ENCODE measurements at regions not wholly inside any gene's neighbourhood (a gene's known extent, or its start where the extent isn't known, plus 50 kb on each side); places are given as distances from the start of the nearest gene placed in this dataset.

DNA sequence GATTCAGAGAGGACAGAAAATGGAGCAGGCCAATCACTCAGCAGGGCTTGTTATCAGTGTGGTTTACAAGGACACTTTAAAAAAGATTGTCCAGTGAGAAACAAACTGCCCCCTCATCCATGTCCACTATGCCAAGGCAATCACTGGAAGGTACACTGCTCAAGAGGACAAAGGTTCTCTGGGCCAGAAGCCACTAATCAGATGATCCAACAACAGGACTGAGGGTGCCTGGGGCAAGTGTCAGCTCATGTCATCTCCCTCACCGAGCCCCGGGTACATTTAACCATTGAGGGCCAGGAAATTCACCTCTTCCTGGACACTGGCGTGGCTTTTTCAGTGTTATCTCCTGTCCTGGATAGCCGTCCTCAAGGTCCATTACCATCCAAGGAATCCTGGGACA, 513.7 kb upstream of the EPHA6 start:
- TF ChIP-seq, protein P1, sequence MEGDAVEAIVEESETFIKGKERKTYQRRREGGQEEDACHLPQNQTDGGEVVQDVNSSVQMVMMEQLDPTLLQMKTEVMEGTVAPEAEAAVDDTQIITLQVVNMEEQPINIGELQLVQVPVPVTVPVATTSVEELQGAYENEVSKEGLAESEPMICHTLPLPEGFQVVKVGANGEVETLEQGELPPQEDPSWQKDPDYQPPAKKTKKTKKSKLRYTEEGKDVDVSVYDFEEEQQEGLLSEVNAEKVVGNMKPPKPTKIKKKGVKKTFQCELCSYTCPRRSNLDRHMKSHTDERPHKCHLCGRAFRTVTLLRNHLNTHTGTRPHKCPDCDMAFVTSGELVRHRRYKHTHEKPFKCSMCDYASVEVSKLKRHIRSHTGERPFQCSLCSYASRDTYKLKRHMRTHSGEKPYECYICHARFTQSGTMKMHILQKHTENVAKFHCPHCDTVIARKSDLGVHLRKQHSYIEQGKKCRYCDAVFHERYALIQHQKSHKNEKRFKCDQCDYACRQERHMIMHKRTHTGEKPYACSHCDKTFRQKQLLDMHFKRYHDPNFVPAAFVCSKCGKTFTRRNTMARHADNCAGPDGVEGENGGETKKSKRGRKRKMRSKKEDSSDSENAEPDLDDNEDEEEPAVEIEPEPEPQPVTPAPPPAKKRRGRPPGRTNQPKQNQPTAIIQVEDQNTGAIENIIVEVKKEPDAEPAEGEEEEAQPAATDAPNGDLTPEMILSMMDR (IDR thresholded peaks at IDR 0.05): no peak
- TF ChIP-seq EP300 (IDR thresholded peaks at IDR 0.05): no peak

Data from gastroesophageal sphincter (tissue), 3 donors.